RWPE1 (cell line): ENCODE measurements at regions not wholly inside any gene's neighbourhood (a gene's known extent, or its start where the extent isn't known, plus 50 kb on each side); places are given as distances from the start of the nearest gene placed in this dataset.
"Not testable (repeated sequence)": the region's sequence is repeated elsewhere in the genome, so short reads cannot be mapped to it uniquely, and the experiment has no call there.

Source experiments
- CTCF ChIA-PET: fragments of 350-600 bp; sonication (Branson Sonifier 250); formaldehyde crosslinking; extraction: SDS; loops from one replicate; lab custom pipeline; 2021; lab: Yijun Ruan, JAX
- POLR2A ChIA-PET: fragments of 400-600 bp; formaldehyde crosslinking; extraction: SDS; loops from one replicate; lab custom pipeline; 2020; ENCODE audit warnings: antibody characterized with exemption; ENCODE audit not compliant: low non-redundant PET; lab: Yijun Ruan, JAX
- DNase-seq: peaks from one replicate; pipeline ENCODE4 v3.0.0; 2012; ENCODE audit warnings: low spot score
- H3K27ac ChIP-seq: fragments of 450-650 bp; 2 replicates; pipeline ENCODE4 v1.5.1; 2017
- TF ChIP-seq, protein P1 (sequence below): fragments of 450-650 bp; conservative IDR thresholded peaks from 2 replicates; pipeline ENCODE4 v1.5.1; 2017; ENCODE audit warnings: low read depth, mild to moderate bottlenecking

DNA sequence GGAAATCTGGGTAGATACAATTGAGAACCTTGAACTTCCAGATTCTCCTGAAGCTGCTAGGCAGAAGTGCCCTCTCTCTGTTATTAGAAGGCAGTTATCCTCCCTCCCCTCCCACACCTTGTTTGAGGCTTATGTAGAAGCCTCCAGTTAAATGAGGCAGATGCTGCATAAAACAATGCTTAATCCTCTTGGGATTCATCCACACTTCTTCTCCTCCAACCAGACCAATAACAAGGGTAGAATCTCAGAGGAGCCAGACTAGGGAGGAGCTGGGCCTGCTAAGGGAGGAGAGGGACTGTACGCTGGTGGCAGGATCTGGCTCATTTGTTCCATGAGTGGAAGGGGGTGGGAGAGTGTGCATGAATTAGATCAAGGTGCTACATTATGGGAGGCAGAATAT is 88.3 kb upstream of the PRR23C start:
- ChIA-PET POLR2A (no interaction called here), CTCF (no interaction called here)
- TF ChIP-seq, protein P1, sequence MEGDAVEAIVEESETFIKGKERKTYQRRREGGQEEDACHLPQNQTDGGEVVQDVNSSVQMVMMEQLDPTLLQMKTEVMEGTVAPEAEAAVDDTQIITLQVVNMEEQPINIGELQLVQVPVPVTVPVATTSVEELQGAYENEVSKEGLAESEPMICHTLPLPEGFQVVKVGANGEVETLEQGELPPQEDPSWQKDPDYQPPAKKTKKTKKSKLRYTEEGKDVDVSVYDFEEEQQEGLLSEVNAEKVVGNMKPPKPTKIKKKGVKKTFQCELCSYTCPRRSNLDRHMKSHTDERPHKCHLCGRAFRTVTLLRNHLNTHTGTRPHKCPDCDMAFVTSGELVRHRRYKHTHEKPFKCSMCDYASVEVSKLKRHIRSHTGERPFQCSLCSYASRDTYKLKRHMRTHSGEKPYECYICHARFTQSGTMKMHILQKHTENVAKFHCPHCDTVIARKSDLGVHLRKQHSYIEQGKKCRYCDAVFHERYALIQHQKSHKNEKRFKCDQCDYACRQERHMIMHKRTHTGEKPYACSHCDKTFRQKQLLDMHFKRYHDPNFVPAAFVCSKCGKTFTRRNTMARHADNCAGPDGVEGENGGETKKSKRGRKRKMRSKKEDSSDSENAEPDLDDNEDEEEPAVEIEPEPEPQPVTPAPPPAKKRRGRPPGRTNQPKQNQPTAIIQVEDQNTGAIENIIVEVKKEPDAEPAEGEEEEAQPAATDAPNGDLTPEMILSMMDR = no peak
- H3K27ac ChIP-seq = no peak overlapping the region
- no peak for DNase-seq

DNA sequence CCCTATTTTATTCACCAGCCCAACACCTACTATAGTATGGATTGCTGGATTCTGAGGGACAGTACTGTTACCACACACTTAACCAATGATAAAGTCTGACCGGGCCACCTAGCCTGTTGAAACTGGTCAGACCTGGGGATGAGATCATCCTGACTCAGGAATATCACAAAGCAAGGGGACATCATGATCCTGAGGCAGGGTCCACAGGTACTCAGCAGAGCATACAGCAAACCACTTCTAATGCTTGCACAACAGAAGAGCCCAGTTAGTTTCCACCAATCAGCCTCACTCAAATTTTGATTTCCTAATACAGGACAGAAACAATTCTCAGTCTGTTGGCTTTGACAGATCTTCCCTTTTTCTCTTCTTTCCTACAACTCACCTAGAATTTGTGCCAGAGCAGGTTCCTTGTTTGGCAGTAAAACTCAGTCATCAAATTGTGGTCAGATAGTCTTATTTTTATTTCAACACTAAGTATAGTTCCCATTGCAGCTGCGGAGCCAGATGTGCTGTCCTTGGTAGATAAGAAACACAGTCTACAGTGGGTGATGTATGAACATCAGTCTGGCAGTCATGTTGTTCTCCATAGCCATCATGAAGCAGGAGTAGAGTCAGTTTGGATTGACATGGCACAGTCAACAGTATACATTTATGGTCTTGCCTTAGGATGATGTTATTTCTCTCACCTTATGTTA is 90.1 kb upstream of the PRR23C start:
- H3K27ac ChIP-seq = no peak overlapping the region
- ChIA-PET POLR2A (no interaction called here), CTCF (no interaction called here)
- TF ChIP-seq, protein P1 = no peak
- DNase-seq = peak; percentile 17

DNA sequence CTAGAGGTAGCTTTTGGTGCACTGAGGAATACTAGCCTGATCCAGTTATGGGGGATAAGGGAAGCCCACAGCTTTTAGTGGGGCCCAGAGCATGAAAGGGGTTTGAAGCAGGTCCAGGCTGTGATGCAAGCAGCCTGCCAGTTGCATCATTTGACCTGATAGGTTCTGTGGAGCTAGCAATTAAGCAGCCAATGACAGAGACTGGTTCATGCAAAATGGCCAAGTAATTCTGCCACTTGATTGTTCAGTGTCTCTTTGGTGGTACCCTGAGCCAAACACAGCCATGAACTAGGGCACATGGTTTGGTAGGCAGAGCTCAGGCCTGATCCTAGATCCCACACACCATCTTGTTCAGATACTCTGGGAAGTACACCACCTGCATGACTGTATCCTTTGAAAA is 91.0 kb upstream of the PRR23C start:
- TF ChIP-seq, protein P1 = no peak
- no peak for DNase-seq
- ChIA-PET CTCF (interaction anchor here (0.6 kb wide), 1 partner anchor 599 kb away, joined by 4 read pairs; no protein-coding TSS in a partner anchor), POLR2A (no interaction called here)
- no peak overlapping the region for H3K27ac ChIP-seq

DNA sequence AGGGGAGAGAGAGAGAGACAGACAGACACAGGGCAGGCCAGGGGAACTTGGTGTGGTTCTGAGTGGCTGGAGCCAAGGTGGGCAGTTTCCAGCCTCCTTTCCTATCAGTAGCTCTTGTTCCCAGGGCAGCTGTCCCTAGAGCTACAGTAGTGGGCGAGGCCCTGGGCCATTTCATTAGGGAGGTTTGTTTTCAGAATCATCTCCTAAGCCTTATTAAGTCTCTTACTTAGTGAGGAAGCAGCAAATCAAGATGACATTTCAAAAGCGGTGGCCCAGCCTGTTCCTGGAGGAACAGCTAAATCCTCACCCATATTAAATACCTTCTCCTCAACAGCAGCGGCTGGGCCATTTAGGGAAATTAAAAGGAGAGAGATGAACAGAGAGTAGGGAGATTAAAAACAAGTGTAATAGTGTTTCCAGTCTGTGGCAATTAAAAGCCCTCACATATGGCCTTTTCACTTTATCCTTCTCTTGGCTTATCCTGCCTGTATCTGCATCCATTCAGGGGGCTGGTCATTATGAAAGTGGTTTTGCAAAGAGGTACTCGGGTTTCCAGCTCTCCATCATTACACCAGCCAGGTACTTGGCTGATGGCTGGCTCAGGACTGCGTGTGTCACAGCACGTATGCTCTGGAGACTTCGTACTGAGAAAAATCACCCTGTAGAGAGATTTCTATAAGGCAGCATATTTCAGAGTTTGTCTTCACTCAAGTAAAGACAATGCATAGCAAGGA is 91.9 kb upstream of the PRR23C start:
- CTCF ChIA-PET = no interaction called here
- no peak for DNase-seq
- no peak overlapping the region for H3K27ac ChIP-seq
- TF ChIP-seq, protein P1 = no peak
- POLR2A ChIA-PET = no interaction called here

DNA sequence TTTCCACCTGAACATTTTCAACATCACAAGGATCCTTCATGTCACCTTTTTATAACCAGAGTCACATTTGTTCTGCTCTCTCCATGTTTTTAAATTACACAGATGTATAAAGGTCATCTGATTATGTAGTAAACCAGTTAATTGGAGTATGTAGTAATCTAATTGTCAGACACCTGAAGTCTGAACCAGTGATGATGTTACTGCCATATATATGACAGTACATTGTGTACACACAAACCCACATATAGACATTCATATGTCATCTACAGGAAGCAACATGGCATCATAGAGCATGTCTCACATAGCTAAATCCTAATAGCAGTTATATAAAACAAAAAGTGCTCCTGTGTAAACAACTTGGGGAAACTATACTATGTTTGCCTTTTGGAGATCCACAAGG is 95.9 kb upstream of the PRR23C start:
- POLR2A ChIA-PET = no interaction called here
- no peak for DNase-seq
- CTCF ChIA-PET = no interaction called here
- TF ChIP-seq, protein P1 = no peak
- H3K27ac ChIP-seq = no peak overlapping the region

DNA sequence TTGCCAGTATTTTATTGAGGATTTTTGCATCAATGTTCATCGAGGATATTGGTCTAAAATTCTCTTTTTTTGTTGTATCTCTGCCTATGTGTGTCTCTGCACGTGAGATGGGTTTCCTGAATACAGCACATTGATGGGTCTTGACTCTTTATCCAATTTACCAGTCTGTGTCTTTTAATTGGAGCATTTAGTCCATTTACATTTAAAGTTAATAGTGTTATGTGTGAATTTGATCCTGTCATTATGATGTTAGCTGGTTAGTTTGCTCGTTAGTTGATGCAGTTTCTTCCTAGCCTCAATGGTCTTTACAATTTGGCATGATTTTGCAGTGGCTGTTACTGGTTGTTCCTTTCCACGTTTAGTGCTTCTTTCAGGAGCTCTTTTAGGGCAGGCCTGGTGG is 101.3 kb upstream of the PRR23C start:
- H3K27ac ChIP-seq, DNase-seq, POLR2A ChIA-PET, CTCF ChIA-PET: not testable (repeated sequence)

DNA sequence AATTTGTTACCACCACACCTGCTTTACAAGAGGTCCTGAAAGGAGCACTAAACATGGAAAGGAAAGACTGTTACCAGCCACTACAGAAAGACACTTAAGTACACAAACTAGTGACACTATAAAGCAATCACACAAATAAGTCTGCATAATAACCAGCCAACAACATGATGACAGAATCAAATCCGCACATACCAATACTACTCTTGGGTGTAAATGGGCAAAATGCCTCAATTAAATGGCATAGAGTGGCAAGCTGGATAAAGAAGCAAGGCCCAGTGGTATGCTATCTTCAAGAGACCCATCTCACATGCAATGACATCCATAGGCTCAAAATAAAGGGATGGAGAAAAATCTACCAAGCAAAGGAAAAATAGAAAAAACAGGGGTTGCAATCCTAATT is 106.8 kb upstream of the PRR23C start:
- DNase-seq = no peak
- TF ChIP-seq, protein P1 = no peak
- H3K27ac ChIP-seq = no peak overlapping the region
- ChIA-PET POLR2A (no interaction called here), CTCF (no interaction called here)

DNA sequence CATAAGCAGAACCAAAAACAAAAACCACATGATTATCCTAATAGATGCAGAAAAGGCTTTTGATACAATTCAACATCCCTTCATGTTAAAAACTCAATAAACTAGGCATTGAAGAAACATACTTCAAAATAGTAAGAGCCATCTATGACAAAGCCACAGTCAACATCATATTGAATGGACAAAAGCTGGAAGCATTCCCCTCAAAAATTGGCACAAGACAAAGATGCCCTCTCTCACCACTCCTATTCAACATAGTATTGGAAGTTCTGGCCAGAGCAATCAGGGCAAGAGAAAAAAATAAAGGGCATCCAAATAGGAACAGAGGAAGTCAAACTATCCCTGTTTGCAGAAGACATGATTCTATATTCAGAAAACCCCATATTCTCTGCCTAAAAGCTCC is 108.7 kb upstream of the PRR23C start:
- CTCF ChIA-PET, POLR2A ChIA-PET, H3K27ac ChIP-seq, DNase-seq: not testable (repeated sequence)
